Epithelial cell of proximal tubule (primary cell): ENCODE measurements at regions not wholly inside any gene's neighbourhood (a gene's known extent, or its start where the extent isn't known, plus 50 kb on each side); places are given as distances from the start of the nearest gene placed in this dataset.
"Not testable (repeated sequence)": the region's sequence is repeated elsewhere in the genome, so short reads cannot be mapped to it uniquely, and the experiment has no call there.

Source experiments
- DNase-seq: peaks from one replicate; pipeline ENCODE4 v3.0.0-alpha.2; 2011; ENCODE audit warnings: low read depth
- H3K4me3 ChIP-seq: 2 replicates; pipeline ENCODE4 v1.5.1; 2011; ENCODE audit warnings: low read depth, mild to moderate bottlenecking, low read length
- CTCF ChIP-seq: conservative IDR thresholded peaks from 2 replicates; pipeline ENCODE4 v1.5.1; 2012; ENCODE audit warnings: low read depth, mild to moderate bottlenecking, low read length

GRCh38 chr11:39542460-39542859 lies 1917.0 kb downstream of the LRRC4C start:
- no peak for TF ChIP-seq CTCF
- DNase-seq: no peak
- H3K4me3 ChIP-seq: no peak overlapping the region

- no peak for TF ChIP-seq CTCF
- no peak overlapping the region for H3K4me3 ChIP-seq
- no peak for DNase-seq
Measured at GRCh38 chr11:39541945-39542351, 1917.5 kb downstream of the LRRC4C start.

GRCh38 chr11:39536323-39536722 lies 1923.1 kb downstream of the LRRC4C start:
- not testable (repeated sequence) for H3K4me3 ChIP-seq, DNase-seq
